K562 (cell line): ENCODE measurements at regions not wholly inside any gene's neighbourhood (a gene's known extent, or its start where the extent isn't known, plus 50 kb on each side); places are given as distances from the start of the nearest gene placed in this dataset.

Experiments used
- ATAC-seq: fragments of 200-7000 bp; cut with Tn5 transposase; 3 replicates; pipeline ENCODE4 v1.9.1; 2020; ENCODE audit warnings: moderate library complexity
- BruUV-seq: library from RNA; stranded (reverse); fragments of 400-500 nt; replicated peaks from 2 replicates; lab custom pipeline; 2021; lab: Mats Ljungman, UMichigan
- CTCF ChIA-PET: fragments of 300-600 bp; formaldehyde crosslinking; extraction: SDS; loops from one replicate; lab custom pipeline; 2021; ENCODE audit warnings: low intra/inter-chr PET ratio; lab: Yijun Ruan, JAX
- POLR2A ChIA-PET: fragments of 300-600, 350-650 bp; sonication (Branson Sonifier 250); formaldehyde crosslinking; extraction: SDS; loops from one replicate; lab custom pipeline; 2021; ENCODE audit warnings: antibody characterized with exemption, inconsistent platforms; lab: Yijun Ruan, JAX
- DNase-seq, 4 experiments: peaks; one replicate each; pipeline versions ENCODE4 v3.0.0 to v3.0.0-alpha.2; 2011 to 2018; ENCODE audit warnings: low spot score in 3 of 4, mixed read lengths in 3 of 4; ENCODE audit errors: extremely low read depth in 1 of 4
- FAIRE-seq: peaks from 2 replicates; lab custom pipeline; 2011; peaks lifted over from hg19 to GRCh38; lab: Jason Lieb, UNC
- H2AFZ ChIP-seq: 2 replicates; pipeline ENCODE4 v1.6.0; 2011; ENCODE audit warnings: low read depth, low read length, control low read depth, inconsistent platforms
- H3K27ac ChIP-seq: fragments of 200-600 bp; 3 replicates; pipeline ENCODE4 v1.8.0; 2011; ENCODE audit warnings: low read depth, mild to moderate bottlenecking, control low read depth, inconsistent platforms, low read length, moderate library complexity, mixed read lengths; ENCODE audit errors: extremely low read depth
- H3K27me3 ChIP-seq, 2 experiments: fragments of 300-600 bp in 1 of 2; 2 replicates in 1 of 2; 3 replicates in 1 of 2; pipeline versions ENCODE4 v1.6.0 to v1.8.0; 2011; ENCODE audit warnings: inconsistent platforms in 2 of 2, low read length in 2 of 2, mild to moderate bottlenecking in 1 of 2, mixed read lengths in 1 of 2, moderate library complexity in 1 of 2; ENCODE audit not compliant: control insufficient read depth in 2 of 2, insufficient read depth in 2 of 2
- H3K36me3 ChIP-seq: fragments of 300-600 bp; 3 replicates; pipeline ENCODE4 v1.8.0; 2011; ENCODE audit warnings: mild to moderate bottlenecking, low read length, inconsistent platforms; ENCODE audit not compliant: control insufficient read depth, insufficient read depth
- H3K4me1 ChIP-seq, 2 experiments: fragments of 200-600 bp in 1 of 2; replicated peaks in 1 of 2; 2 replicates in 1 of 2; 3 replicates in 1 of 2; pipeline versions ENCODE4 v1.5.1 to v1.8.0; 2011; ENCODE audit warnings: inconsistent platforms in 2 of 2, low read length in 2 of 2, mild to moderate bottlenecking in 1 of 2, mixed read lengths in 1 of 2, moderate library complexity in 1 of 2; ENCODE audit not compliant: control insufficient read depth in 2 of 2, insufficient read depth in 2 of 2
- H3K4me2 ChIP-seq: 2 replicates; pipeline ENCODE4 v1.6.1; 2011; ENCODE audit warnings: low read length, control low read depth, inconsistent platforms, mixed read lengths; ENCODE audit not compliant: insufficient read depth
- H3K4me3 ChIP-seq: fragments of 200-600 bp; sonication (generic), shearing (Covaris generic); 2 replicates; pipeline ENCODE4 v1.5.1; 2016; ENCODE audit warnings: control low read depth, inconsistent platforms
- H3K79me2 ChIP-seq: fragments of 200-600 bp; 3 replicates; pipeline ENCODE4 v1.8.0; 2011; ENCODE audit warnings: low read length, inconsistent platforms; ENCODE audit not compliant: control insufficient read depth, insufficient read depth
- H3K9ac ChIP-seq, 2 experiments: 2 replicates each; pipeline versions ENCODE4 v1.6.0 to v1.6.1; 2011; ENCODE audit warnings: low read depth in 2 of 2, low read length in 2 of 2, control low read depth in 1 of 2, inconsistent platforms in 1 of 2, mild to moderate bottlenecking in 1 of 2, mixed read lengths in 1 of 2; ENCODE audit not compliant: insufficient read depth in 1 of 2
- H3K9me1 ChIP-seq: one replicate; pipeline ENCODE4 v1.6.0; 2011; ENCODE audit warnings: inconsistent platforms, mild to moderate bottlenecking, low read length, moderate library complexity; ENCODE audit not compliant: control insufficient read depth, insufficient read depth
- H3K9me3 ChIP-seq: replicated peaks from 2 replicates; pipeline ENCODE4 v1.5.1; 2011; ENCODE audit warnings: low read depth, low read length, inconsistent platforms; ENCODE audit not compliant: control insufficient read depth, insufficient read depth
- H4K20me1 ChIP-seq: replicated peaks from 2 replicates; pipeline ENCODE4 v1.6.1; 2011; ENCODE audit warnings: low read length, inconsistent platforms, mixed read lengths; ENCODE audit not compliant: control insufficient read depth, insufficient read depth
- BHLHE40 ChIP-seq: IDR thresholded peaks from 2 replicates; pipeline ENCODE4 v1.6.1; 2011; ENCODE audit warnings: low read length, improper control_type of control experiment
- CBX3 ChIP-seq, 2 experiments: IDR thresholded peaks; 1 replicate in 1 of 2; 2 replicates in 1 of 2; pipeline ENCODE4 v1.6.1; 2012; ENCODE audit warnings: inconsistent platforms in 2 of 2, low read length in 2 of 2, borderline replicate concordance in 1 of 2, control low read depth in 1 of 2
- CREB1 ChIP-seq, 2 experiments: sonication (generic) in 1 of 2; formaldehyde crosslinking in 1 of 2; IDR thresholded peaks; 2 replicates each; pipeline versions ENCODE4 v1.6.1 to v1.8.0; 2012 to 2022; ENCODE audit warnings: inconsistent platforms in 1 of 2, mild to moderate bottlenecking in 1 of 2, missing genetic modification reagents in 1 of 2, moderate library complexity in 1 of 2
- CREBBP ChIP-seq: IDR thresholded peaks from one replicate; pipeline ENCODE4 v1.6.1; 2012; ENCODE audit warnings: low read depth, mild to moderate bottlenecking, control low read depth, inconsistent platforms, low read length
- CREM ChIP-seq: IDR thresholded peaks from 2 replicates; pipeline ENCODE4 v1.6.1; 2014; ENCODE audit warnings: antibody characterized with exemption, low read depth
- EGR1 ChIP-seq: fragments of 450-650 bp; conservative IDR thresholded peaks from 2 replicates; pipeline ENCODE4 v1.6.1; 2017; ENCODE audit warnings: mild to moderate bottlenecking
- HDAC2 ChIP-seq: fragments of 450-650 bp; IDR thresholded peaks from 2 replicates; pipeline ENCODE4 v1.6.1; 2016; ENCODE audit warnings: mild to moderate bottlenecking
- KLF16 ChIP-seq: IDR thresholded peaks from 2 replicates; pipeline ENCODE4 v1.6.1; 2016; ENCODE audit warnings: antibody characterized with exemption
- MEF2D ChIP-seq: conservative IDR thresholded peaks from 2 replicates; pipeline ENCODE4 v1.6.1; 2016; ENCODE audit warnings: low read depth, missing genetic modification characterization, missing compliant biosample characterization
- RBM25 ChIP-seq: fragments of 200-400 bp; formaldehyde crosslinking; IDR thresholded peaks from 2 replicates; pipeline ENCODE4 v1.6.1; 2018; ENCODE audit warnings: low read length, low read depth, moderate library complexity; ENCODE audit not compliant: severe bottlenecking
- SMAD1 ChIP-seq: fragments of 150-350 bp; IDR thresholded peaks from 2 replicates; pipeline ENCODE4 v1.6.1; 2014; ENCODE audit warnings: low read length, low read depth; ENCODE audit not compliant: partially characterized antibody
- SMAD4 ChIP-seq: fragments of 250-450 bp; sonication (Bioruptor Pico); conservative IDR thresholded peaks from 2 replicates; pipeline ENCODE4 v1.8.0; 2021; ENCODE audit warnings: inconsistent platforms, mild to moderate bottlenecking, moderate library complexity
- SMARCE1 ChIP-seq: fragments of 450-650 bp; IDR thresholded peaks from 2 replicates; pipeline ENCODE4 v1.7.1; 2016; ENCODE audit warnings: mild to moderate bottlenecking
- VEZF1 ChIP-seq: fragments of 200-800 bp; sonication (Bioruptor generic); IDR thresholded peaks from 2 replicates; pipeline ENCODE4 v1.6.1; 2017; ENCODE audit warnings: missing genetic modification characterization, missing compliant biosample characterization
- YY1 ChIP-seq, 3 experiments: IDR thresholded peaks; 2 replicates each; pipeline ENCODE4 v1.6.1; 2011; ENCODE audit warnings: low read length in 2 of 3, mild to moderate bottlenecking in 2 of 3, moderate library complexity in 2 of 3, borderline replicate concordance in 1 of 3, control low read depth in 1 of 3, low read depth in 1 of 3; ENCODE audit not compliant: insufficient read depth in 3 of 3, insufficient replicate concordance in 2 of 3, control insufficient read depth in 1 of 3, insufficient read length in 1 of 3; ENCODE audit errors: extremely low read depth in 1 of 3
- ZNF175 ChIP-seq: fragments of 200-800 bp; sonication (Bioruptor generic); IDR thresholded peaks from 2 replicates; pipeline ENCODE4 v1.6.1; 2016; ENCODE audit warnings: low read depth, mild to moderate bottlenecking, missing genetic modification characterization, missing compliant biosample characterization
- WGBS: fragments of 100-300 bp; shearing (Covaris generic); methylation state at CpG from one replicate; pipeline ENCODE4 v1.1.6; 2016; ENCODE audit warnings: low coverage, mixed read lengths; ENCODE audit not compliant: insufficient coverage; ENCODE audit errors: missing lambda C conversion rate; 5-methylcytosine and 5-hydroxymethylcytosine counted together
- in situ Hi-C: fragments of 300-500 bp; cut with MboI; formaldehyde crosslinking; loops from 4 replicates; pipeline ENCODE4 v1.15.0; 2018; ENCODE audit warnings: inconsistent platforms, mixed read lengths
- intact Hi-C: fragments of 100-400 bp; cut with micrococcal nuclease; formaldehyde crosslinking; loops from 2 replicates; pipeline ENCODE4 v1.14.2; 2022
- TF ChIP-seq, protein P1 (sequence below): sonication (generic); formaldehyde crosslinking; IDR thresholded peaks from 2 replicates; pipeline ENCODE4 v1.8.0; 2022; ENCODE audit warnings: missing genetic modification reagents, mild to moderate bottlenecking, moderate library complexity, borderline replicate concordance
- TF ChIP-seq, protein P2 (sequence below): fragments of 250-450 bp; sonication (Bioruptor Pico); IDR thresholded peaks from 2 replicates; pipeline ENCODE4 v1.8.0; 2021; ENCODE audit warnings: moderate library complexity, mild to moderate bottlenecking, inconsistent platforms

GRCh38 chr7:29749701-29750321 is 56.5 kb upstream of the WIPF3 start:
- FAIRE-seq (peak; percentile 98), ATAC-seq (peak; percentile 93), DNase-seq (peak; percentile 33 to 84 (median 46))
- in situ Hi-C loops, result loop anchor here (5.0 to 10.0 kb wide), 2 partner anchors 108 to 305 kb away; no protein-coding TSS in a partner anchor
- CTCF ChIA-PET, result no interaction called here
- Histone ChIP-seq H3K4me2 (peak overlapping the region; percentile 64), H3K9me1 (no peaks in the 10 kb centered on the region), H3K4me1 (peaks cover 6 to 15% of the 10 kb centered on the region in 2 experiments; a peak in 2 of 5 replicates), H3K27me3 (no peaks in the 10 kb centered on the region; a peak in 1 of 5 replicates), H3K9ac (no peak overlapping the region), H4K20me1 (no peaks in the 10 kb centered on the region), H3K79me2 (no peaks in the 10 kb centered on the region), H2AFZ (peak overlapping the region; percentile 60; the same call in 1 of the 2 replicates), H3K27ac (peak overlapping the region; percentile 73; the same call in 2 of the 3 replicates), H3K9me3 (no peaks in the 10 kb centered on the region; the same call in 1 of the 2 replicates), H3K4me3 (no peak overlapping the region; the same call in 1 of the 2 replicates), H3K36me3 (no peaks in the 10 kb centered on the region)
- intact Hi-C loops, result loop anchor here (2.0 kb wide), 3 partner anchors 65 to 123 kb away; no protein-coding TSS in a partner anchor
- 4% methylated on average over 7 of the region's 7 CpGs for WGBS
- POLR2A ChIA-PET, result interaction anchor here (0.6 to 0.9 kb wide), 4 partner anchors 130 to 233 kb away, joined by 3 to 4 read pairs (median 4); no protein-coding TSS in a partner anchor
- BruUV-seq, result no TSS peak
- TF ChIP-seq CREB1 (IDR thresholded peaks at IDR 0.05) (peak; percentile 45; the same call in 1 of the 2 replicates), CREB1 (CRISPR knock-in tag; IDR thresholded peaks at IDR 0.05) (no peak), SMAD4 (CRISPR knock-in tag) (peak; percentile 95), CBX3 (IDR thresholded peaks at IDR 0.05; ENCODE audit: borderline replicate concordance in 1 of 2, low read length in 2 of 2) (peak in 1 of 2 experiments; percentile 72; a peak in 1 of 3 replicates), YY1 (IDR thresholded peaks at IDR 0.05; ENCODE audit: borderline replicate concordance in 1 of 3, control insufficient read depth in 1 of 3, extremely low read depth in 1 of 3, insufficient read depth in 3 of 3, insufficient read length in 1 of 3, insufficient replicate concordance in 2 of 3, low read depth in 1 of 3, low read length in 2 of 3) (peak in 1 of 3 experiments; percentile 55), CREM (peak; percentile 27), SMARCE1 (peak; percentile 90), VEZF1 (CRISPR knock-in tag) (0 out of 2 replicates have a peak, but pooled peaks have one; percentile 20), RBM25 (no peak), ZNF175 (CRISPR knock-in tag) (no peak; the same call in 1 of the 2 replicates), SMAD1 (no peak), MEF2D (peak; percentile 84), BHLHE40 (peak; percentile 13; the same call in 1 of the 2 replicates), EGR1 (peak; percentile 34; the same call in 1 of the 2 replicates), KLF16 (peak; percentile 66), HDAC2 (peak; percentile 85), CREBBP (no peak)
- TF ChIP-seq, protein P1, sequence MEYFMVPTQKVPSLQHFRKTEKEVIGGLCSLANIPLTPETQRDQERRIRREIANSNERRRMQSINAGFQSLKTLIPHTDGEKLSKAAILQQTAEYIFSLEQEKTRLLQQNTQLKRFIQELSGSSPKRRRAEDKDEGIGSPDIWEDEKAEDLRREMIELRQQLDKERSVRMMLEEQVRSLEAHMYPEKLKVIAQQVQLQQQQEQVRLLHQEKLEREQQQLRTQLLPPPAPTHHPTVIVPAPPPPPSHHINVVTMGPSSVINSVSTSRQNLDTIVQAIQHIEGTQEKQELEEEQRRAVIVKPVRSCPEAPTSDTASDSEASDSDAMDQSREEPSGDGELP (CRISPR knock-in tag), result peak; percentile 62; the same call in 1 of the 2 replicates
- TF ChIP-seq, protein P2, sequence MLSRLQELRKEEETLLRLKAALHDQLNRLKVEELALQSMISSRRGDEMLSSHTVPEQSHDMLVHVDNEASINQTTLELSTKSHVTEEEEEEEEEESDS (CRISPR knock-in tag), result no peak
